ENCODE measurements at regions not wholly inside any gene's neighbourhood (a gene's known extent, or its start where the extent isn't known, plus 50 kb on each side); places are given as distances from the start of the nearest gene placed in this dataset.
A peak's percentile ranks its signal among the peaks of the same experiment; 100 is the strongest.

GRCh38 chr3:177446165-177446601 lies 248.9 kb upstream of the TBL1XR1 start:
- H3K4me3 ChIP-seq (ENCODE audit: low read depth, low read length) = no peak overlapping the region
- TF ChIP-seq CTCF (IDR thresholded peaks at IDR 0.05; ENCODE audit: low read depth, low read length) = no peak
- in situ Hi-C loops (cut with HindIII; ENCODE audit: low sequenced_read_pairs) = no loop called here
- DNase-seq (ENCODE audit: low read depth, low spot score) = no peak

GRCh38 chr3:177447938-177448337 lies 250.7 kb upstream of the TBL1XR1 start:
- DNase-seq (ENCODE audit: low read depth, low spot score) = no peak
- TF ChIP-seq CTCF (IDR thresholded peaks at IDR 0.05; ENCODE audit: low read depth, low read length) = no peak
- in situ Hi-C loops (cut with HindIII; ENCODE audit: low sequenced_read_pairs) = no loop called here
- no peak overlapping the region for H3K4me3 ChIP-seq (ENCODE audit: low read depth, low read length)

- TF ChIP-seq CTCF (IDR thresholded peaks at IDR 0.05; ENCODE audit: low read depth, low read length) = no peak
- no peak overlapping the region for H3K4me3 ChIP-seq (ENCODE audit: low read depth, low read length)
- no peak for DNase-seq (ENCODE audit: low read depth, low spot score)
- in situ Hi-C loops (cut with HindIII; ENCODE audit: low sequenced_read_pairs) = no loop called here
Measured at GRCh38 chr3:177448987-177449359, 251.7 kb upstream of the TBL1XR1 start.

GRCh38 chr3:177449360-177450006 lies 252.2 kb upstream of the TBL1XR1 start:
- H3K4me3 ChIP-seq (ENCODE audit: low read depth, low read length) = no peak overlapping the region
- in situ Hi-C loops (cut with HindIII; ENCODE audit: low sequenced_read_pairs) = no loop called here
- DNase-seq (ENCODE audit: low read depth, low spot score) = peak; percentile 89
- no peak for TF ChIP-seq CTCF (IDR thresholded peaks at IDR 0.05; ENCODE audit: low read depth, low read length)

- in situ Hi-C loops (cut with HindIII; ENCODE audit: low sequenced_read_pairs) = no loop called here
Measured at GRCh38 chr3:177451301-177451750, 254.0 kb upstream of the TBL1XR1 start.

More at GRCh38 chr3:177451301-177451750, 254.0 kb upstream of the TBL1XR1 start:
- TF ChIP-seq CTCF (IDR thresholded peaks at IDR 0.05; ENCODE audit: low read depth, low read length) = no peak
- H3K4me3 ChIP-seq (ENCODE audit: low read depth, low read length) = no peak overlapping the region
- peak; percentile 81 for DNase-seq (ENCODE audit: low read depth, low spot score)

All from astrocyte of the spinal cord (primary cell).